ENCODE measurements at regions not wholly inside any gene's neighbourhood (a gene's known extent, or its start where the extent isn't known, plus 50 kb on each side); places are given as distances from the start of the nearest gene placed in this dataset.
"Not testable (repeated sequence)": the region's sequence is repeated elsewhere in the genome, so short reads cannot be mapped to it uniquely, and the experiment has no call there.

GRCh38 chr3:81363816-81364215 is 397.6 kb downstream of the GBE1 start:
- no peak for DNase-seq

- no peak for DNase-seq
Observed at GRCh38 chr3:81354119-81354518, 407.3 kb downstream of the GBE1 start.

DNA sequence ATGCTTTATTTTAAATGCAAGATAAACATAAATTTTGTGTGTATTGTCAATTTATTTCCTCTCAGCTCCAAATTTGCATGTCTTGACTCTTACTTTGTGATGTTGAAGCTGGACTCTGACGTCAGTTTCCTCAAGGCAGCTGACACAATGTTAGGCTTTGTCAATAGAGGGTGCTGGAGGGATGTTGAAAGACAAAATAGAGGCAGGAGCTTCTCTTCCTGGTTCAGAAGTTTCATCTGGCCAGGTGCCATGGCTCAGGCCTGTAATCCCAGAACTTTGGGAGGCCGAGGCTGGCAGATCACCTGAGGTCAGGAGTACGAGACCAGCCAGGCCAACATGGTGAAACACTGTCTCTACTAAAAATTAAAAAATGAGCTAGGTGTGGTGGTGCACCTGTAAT is 408.6 kb downstream of the GBE1 start:
- no peak for DNase-seq

- DNase-seq = no peak
Observed at GRCh38 chr3:81349816-81350340, 411.6 kb downstream of the GBE1 start.

GRCh38 chr3:81339040-81339845 is 422.2 kb downstream of the GBE1 start:
- DNase-seq = peak in 1 of 2 experiments; percentile 24

DNA sequence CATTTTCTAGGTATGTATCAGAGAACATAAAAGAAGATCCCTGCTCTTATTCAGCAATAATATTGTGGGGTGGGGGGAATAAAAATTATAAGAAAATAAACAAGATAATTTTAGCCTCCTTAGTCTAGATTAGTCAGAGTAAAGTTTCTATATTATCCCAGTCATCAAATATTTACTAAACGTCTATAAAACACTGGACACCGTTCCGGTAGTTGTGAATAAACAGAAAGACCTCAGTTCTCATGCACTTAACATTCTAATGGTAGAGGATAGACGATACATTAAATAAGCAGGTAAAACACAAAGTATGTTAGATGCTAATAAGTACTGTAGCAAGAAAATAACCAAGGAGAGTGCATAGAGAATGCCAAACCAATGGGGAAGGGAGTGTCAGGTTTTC is 425.0 kb downstream of the GBE1 start:
- no peak for DNase-seq

- not testable (repeated sequence) for DNase-seq
Observed at GRCh38 chr3:81329835-81330234, 431.6 kb downstream of the GBE1 start.

DNA sequence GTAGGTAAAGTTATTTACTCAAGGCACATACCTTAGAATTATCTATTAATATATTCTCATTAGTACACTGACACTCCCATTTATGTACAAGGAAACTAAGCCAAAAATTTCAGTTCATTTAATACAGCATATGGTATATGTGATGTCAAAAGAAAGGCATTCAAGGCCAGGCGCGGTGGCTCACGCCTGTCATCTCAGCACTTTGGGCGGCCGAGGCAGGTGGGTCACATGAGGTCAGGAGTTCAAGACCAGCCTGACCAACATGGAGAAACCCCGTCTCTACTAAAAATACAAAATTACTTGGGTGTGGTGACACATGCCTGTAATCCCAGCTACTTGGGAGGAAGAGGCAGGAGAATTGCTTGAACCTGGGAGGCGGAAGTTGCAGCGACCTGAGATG is 435.2 kb downstream of the GBE1 start:
- DNase-seq = no peak

GRCh38 chr3:81320862-81321261 is 440.6 kb downstream of the GBE1 start:
- no peak for DNase-seq

GRCh38 chr3:81315030-81315429 is 446.4 kb downstream of the GBE1 start:
- no peak for DNase-seq

DNA sequence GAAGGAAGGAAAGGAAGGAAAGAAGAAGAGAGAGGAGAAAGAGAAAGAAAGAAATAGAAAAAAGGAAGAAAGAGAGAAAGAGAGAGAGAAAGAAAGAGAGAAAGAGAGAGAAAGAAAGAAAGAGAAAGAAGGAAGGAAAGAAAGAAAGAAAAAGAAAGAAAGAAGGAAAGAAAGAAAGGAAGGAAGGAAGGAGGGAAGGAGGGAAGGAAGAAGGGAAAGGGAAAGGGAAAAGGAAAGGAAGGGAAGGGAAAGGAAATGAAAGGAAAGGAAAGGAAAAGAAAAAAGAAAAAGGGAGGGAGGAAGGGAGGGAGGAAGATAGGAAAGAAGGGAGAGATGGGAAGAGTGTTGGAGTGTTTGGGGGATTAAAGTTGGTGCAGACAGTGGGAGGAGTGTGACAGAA is 450.1 kb downstream of the GBE1 start:
- DNase-seq = peak; percentile 6 to 45

- DNase-seq = no peak
Observed at GRCh38 chr3:81308306-81308705, 453.1 kb downstream of the GBE1 start.

DNA sequence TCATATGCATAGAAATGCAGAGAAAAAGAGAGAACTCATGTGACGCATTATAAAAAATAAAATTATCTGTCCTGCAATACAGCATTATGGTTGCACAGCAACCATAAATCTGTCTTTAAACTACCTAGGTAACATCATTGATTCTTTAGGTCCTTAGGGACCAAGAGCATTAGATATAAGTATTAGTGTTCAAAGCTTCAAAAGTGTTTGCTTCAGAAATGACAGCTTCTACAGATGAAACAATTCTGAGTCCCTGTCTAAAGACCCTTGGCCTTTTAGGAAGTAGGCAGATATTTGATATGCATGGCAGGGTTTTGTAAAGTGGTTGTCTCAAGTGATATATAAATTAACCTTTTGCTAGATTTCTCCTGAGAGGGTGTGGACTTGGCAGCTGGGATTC is 454.2 kb downstream of the GBE1 start:
- no peak for DNase-seq

- DNase-seq = no peak
Observed at GRCh38 chr3:81303321-81303720, 458.1 kb downstream of the GBE1 start.

DNA sequence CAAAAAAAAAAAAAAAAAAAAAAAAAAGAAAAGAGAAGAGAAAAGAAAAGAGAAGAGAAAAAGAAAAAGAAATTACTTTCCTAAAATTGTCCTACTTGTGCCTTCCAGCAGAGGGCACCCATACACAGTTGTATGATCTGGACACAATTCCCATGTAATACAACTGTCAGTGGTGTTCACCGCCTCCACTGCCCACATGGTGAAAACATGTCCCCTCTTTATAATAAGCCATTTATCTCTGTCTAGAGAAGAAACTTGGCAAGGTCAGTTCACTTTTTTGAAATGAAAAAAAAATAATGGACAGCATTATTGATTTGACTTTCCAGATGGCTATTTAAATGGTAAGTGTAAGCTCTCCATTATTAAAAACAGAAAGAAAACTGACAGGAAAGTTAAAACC is 459.4 kb downstream of the GBE1 start:
- DNase-seq = peak; percentile 41 to 61

DNA sequence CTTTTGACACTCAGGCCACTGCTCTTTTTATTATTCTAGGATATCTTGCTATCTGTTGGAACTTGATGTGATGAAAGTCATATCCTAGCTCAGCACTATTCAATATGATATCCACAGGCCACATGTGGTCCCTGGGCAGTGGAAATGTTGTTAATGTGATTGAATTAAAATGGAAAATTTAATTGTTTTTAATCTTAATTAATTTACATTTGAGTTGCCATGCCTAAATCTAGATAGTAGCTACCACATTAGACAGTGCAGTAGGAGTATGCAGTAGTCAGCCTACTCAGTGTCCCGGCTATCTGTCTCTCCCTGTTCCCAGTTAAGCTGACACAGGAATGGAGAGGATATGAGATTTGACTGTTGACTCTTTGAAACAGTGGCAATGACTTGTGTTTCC is 460.2 kb downstream of the GBE1 start:
- no peak for DNase-seq

DNA sequence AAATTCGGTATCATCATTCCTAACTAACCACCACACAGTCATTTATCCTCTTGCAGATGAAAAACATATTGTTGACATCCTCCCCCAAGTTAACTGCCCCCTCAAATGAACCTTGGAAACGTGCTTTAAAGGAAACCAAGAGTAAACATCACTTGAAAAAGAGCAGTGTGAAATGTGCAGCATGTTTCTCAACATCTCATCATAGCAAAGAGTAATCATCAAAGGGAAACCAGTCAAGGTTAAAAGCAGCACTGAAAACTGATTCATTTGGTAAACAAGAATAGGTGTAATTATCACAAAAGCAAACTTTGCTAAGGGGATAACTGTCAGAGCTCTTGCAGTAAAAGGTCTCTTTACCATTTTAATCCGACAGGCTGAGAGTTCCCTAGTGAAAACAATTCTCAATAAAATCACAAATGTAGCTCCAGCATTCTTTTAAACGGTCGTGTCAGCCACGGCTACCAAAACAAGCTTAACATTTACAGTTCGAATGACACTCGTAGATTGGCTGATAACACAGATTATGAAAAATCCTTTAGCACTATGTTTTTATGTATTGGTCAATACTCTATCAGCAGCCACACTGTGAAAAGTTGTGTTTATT is 461.0 kb downstream of the GBE1 start:
- DNase-seq = no peak

GRCh38 chr3:81299481-81299880 is 462.0 kb downstream of the GBE1 start:
- peak; percentile 13 to 62 for DNase-seq

DNA sequence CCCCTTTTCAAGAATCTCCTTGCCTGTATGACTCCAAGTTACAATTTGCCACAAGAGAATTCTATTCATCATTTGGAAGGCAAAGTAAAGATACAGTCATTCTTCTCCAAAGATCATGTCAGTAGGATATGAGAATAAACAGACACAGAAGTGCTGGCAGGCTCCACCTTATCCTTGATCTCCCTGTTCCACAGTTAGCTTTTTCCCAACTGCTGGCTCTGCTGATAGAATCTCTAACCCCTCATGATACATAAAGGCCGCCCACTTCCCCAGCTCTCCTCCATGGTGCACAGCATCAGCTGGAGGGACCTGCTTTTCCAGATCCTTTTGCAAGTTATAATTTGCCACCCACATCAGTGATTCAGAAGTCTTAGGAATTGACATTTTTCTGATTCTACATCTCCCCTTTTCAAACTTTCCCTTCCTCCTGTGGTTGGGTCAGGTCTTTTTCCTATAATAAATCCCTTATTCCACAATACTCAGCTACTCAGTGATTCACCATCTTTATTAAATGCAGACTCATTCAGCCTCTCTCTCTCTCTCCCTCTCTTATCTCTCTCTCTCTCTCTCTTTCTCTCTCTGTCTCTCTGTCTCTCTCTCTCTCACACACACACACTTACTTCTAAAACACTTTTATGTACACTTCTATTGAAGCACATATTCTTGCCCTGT is 465.4 kb downstream of the GBE1 start:
- DNase-seq = no peak

- DNase-seq = no peak
Observed at GRCh38 chr3:81293156-81293555, 468.3 kb downstream of the GBE1 start.

DNA sequence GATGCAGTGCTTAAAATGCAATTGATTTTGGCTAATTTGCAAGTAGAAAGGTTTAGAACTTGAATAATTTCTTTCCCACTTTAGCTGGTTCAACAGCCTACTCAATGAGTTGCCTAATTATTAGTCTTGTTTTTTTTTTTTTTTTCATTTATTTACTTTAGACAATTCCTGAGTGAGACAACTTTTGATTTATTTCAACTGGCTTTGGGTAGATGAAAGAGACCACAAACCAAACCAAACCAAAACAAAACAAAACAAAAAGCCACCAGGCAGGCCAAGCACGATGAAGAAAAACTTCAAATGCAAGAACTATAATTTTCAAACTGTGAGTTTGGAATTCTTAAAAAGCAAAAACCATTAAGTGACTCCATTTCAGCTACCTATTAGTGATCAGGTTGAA is 469.9 kb downstream of the GBE1 start:
- no peak for DNase-seq

- no peak for DNase-seq
Observed at GRCh38 chr3:81289676-81290075, 471.8 kb downstream of the GBE1 start.

DNA sequence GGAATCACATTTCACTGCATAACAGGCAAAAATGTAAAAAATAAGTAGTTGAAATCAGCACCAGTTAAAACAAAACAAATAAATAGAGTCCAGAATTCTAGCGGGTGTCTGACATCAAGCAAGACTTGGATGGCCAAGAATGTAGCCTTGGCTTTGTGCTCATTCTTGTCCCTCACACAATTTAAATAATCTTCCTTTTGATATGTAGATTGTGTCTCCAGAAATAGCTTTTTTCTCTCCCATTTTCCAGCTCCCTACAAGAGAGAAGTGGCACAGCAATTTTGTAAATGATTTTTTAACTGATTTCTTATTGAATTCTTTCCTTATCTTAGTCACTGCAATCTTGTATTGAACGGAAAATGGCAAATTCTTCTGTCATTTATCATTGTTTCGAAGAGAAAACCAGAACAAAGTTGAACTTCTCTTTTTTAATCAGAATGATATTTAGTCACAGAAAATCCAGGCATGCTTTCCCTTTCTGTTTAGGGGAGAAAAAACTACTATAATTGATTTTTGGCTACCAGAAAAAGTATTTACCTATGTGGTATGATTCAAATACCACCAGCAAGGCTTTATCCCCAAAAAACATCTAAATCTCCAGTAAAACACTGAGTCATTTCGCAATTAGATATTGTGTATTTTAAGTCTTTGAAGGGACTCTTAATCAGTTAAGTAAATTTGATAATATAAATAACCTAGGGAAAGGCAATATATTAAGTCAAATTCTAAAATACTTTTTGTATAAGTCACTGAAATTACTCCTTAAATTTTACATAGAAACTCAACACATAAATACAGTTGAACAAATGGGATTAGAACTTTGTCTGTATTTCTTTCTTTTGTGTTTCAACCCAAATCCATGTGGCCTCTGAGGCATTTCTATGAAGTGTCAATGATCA is 481.7 kb downstream of the GBE1 start:
- no peak for DNase-seq

Measured in NCI-H524 (cell line).